ENCODE measurements at regions not wholly inside any gene's neighbourhood (a gene's known extent, or its start where the extent isn't known, plus 50 kb on each side); places are given as distances from the start of the nearest gene placed in this dataset.
"Not testable (repeated sequence)": the region's sequence is repeated elsewhere in the genome, so short reads cannot be mapped to it uniquely, and the experiment has no call there.

GRCh38 chr10:42900346-42900745 is 117.8 kb downstream of the BMS1 start:
- not testable (repeated sequence) for TF ChIP-seq CTCF, POLR2A (IDR thresholded peaks at IDR 0.05)

Data from vagina (tissue), 2 donors.